Suprapubic skin (tissue), 4 donors: ENCODE measurements at regions not wholly inside any gene's neighbourhood (a gene's known extent, or its start where the extent isn't known, plus 50 kb on each side); places are given as distances from the start of the nearest gene placed in this dataset.
A peak's percentile ranks its signal among the peaks of the same experiment; 100 is the strongest.

Experiments
- DNase-seq, 2 donors: peaks; one replicate each; pipeline ENCODE4 v3.0.0-alpha.2; 2019; ENCODE audit warnings: low spot score in 2 of 2
- H3K27ac ChIP-seq: fragments of 200-600 bp; sonication (generic); one replicate; pipeline ENCODE4 v1.5.1; 2019
- H3K27me3 ChIP-seq: fragments of 200-600 bp; sonication (generic); one replicate; pipeline ENCODE4 v1.5.1; 2019
- H3K36me3 ChIP-seq: fragments of 200-600 bp; sonication (generic); one replicate; pipeline ENCODE4 v1.5.1; 2019
- H3K4me1 ChIP-seq: fragments of 200-600 bp; sonication (generic); one replicate; pipeline ENCODE4 v1.5.1; 2019
- H3K4me3 ChIP-seq: fragments of 200-600 bp; sonication (generic); one replicate; pipeline ENCODE4 v1.5.1; 2019; ENCODE audit warnings: mild to moderate bottlenecking
- H3K9me3 ChIP-seq: fragments of 200-600 bp; sonication (generic); one replicate; pipeline ENCODE4 v1.5.1; 2019
- CTCF ChIP-seq, 2 donors: fragments of 200-600 bp in 1 of 2; fragments of 450-650 bp in 1 of 2; sonication (generic) in 1 of 2; IDR thresholded peaks; one replicate each; pipeline ENCODE4 v1.5.1; 2016 to 2019; ENCODE audit warnings: antibody characterized with exemption in 2 of 2, mild to moderate bottlenecking in 1 of 2, moderate library complexity in 1 of 2
- EP300 ChIP-seq: sonication (generic); formaldehyde crosslinking; IDR thresholded peaks from one replicate; pipeline ENCODE4 v1.6.1; 2017; ENCODE audit warnings: antibody characterized with exemption
- POLR2A ChIP-seq, 2 donors: fragments of 450-650 bp; IDR thresholded peaks; one replicate each; pipeline ENCODE4 v1.6.1; 2017; ENCODE audit warnings: antibody characterized with exemption in 2 of 2, mild to moderate bottlenecking in 2 of 2, moderate library complexity in 2 of 2
- POLR2AphosphoS5 ChIP-seq, 3 donors: sonication (generic); formaldehyde crosslinking; IDR thresholded peaks; one replicate each; pipeline ENCODE4 v1.6.1; 2017; ENCODE audit warnings: antibody characterized with exemption in 3 of 3
- WGBS: methylation state at CpG from one replicate; pipeline ENCODE4 v1.1.5; 2018; 5-methylcytosine and 5-hydroxymethylcytosine counted together

- TF ChIP-seq POLR2A (IDR thresholded peaks at IDR 0.05) (no peak), POLR2AphosphoS5 (IDR thresholded peaks at IDR 0.05) (no peak), CTCF (IDR thresholded peaks at IDR 0.05) (no peak), EP300 (no peak)
- WGBS, result 86% methylated on average over 12 of the region's 23 CpGs
- DNase-seq, result peak; percentile 22 to 68
- Histone ChIP-seq H3K27ac (no peak overlapping the region), H3K27me3 (peaks cover 16% of the 10 kb centered on the region), H3K4me1 (no peaks in the 10 kb centered on the region), H3K9me3 (no peaks in the 10 kb centered on the region), H3K36me3 (no peaks in the 10 kb centered on the region), H3K4me3 (no peak overlapping the region)
Measured at GRCh38 chr10:130741901-130742855, 569.3 kb downstream of the TCERG1L start.

- Histone ChIP-seq H3K27ac (no peak overlapping the region), H3K27me3 (peaks cover 16% of the 10 kb centered on the region), H3K4me3 (no peak overlapping the region), H3K9me3 (no peaks in the 10 kb centered on the region), H3K4me1 (no peaks in the 10 kb centered on the region), H3K36me3 (no peaks in the 10 kb centered on the region)
- 69% methylated on average over 16 of the region's 16 CpGs for whole genome bisulfite sequencing
- TF ChIP-seq CTCF (IDR thresholded peaks at IDR 0.05) (no peak), EP300 (no peak), POLR2A (IDR thresholded peaks at IDR 0.05) (no peak), POLR2AphosphoS5 (IDR thresholded peaks at IDR 0.05) (no peak)
- DNase-seq, result peak; percentile 29 to 69
Measured at GRCh38 chr10:130742941-130743675, 568.4 kb downstream of the TCERG1L start.

- Histone ChIP-seq H3K27me3 (peaks cover 16% of the 10 kb centered on the region), H3K4me1 (no peaks in the 10 kb centered on the region), H3K9me3 (no peaks in the 10 kb centered on the region), H3K36me3 (no peaks in the 10 kb centered on the region), H3K27ac (no peak overlapping the region), H3K4me3 (no peak overlapping the region)
- WGBS, result 83% methylated on average over 6 of the region's 10 CpGs
- DNase-seq, result peak; percentile 42 to 59
- TF ChIP-seq EP300, result no peak
- no peak for TF ChIP-seq POLR2A (IDR thresholded peaks at IDR 0.05)
- TF ChIP-seq CTCF (IDR thresholded peaks at IDR 0.05), result no peak
- TF ChIP-seq POLR2AphosphoS5 (IDR thresholded peaks at IDR 0.05), result no peak
Measured at GRCh38 chr10:130743751-130744271, 567.7 kb downstream of the TCERG1L start.

- DNase-seq, result peak; percentile 21 to 62
- Histone ChIP-seq H3K9me3 (no peaks in the 10 kb centered on the region), H3K27me3 (peaks cover 16% of the 10 kb centered on the region), H3K4me1 (no peaks in the 10 kb centered on the region), H3K27ac (no peak overlapping the region), H3K4me3 (no peak overlapping the region), H3K36me3 (no peaks in the 10 kb centered on the region)
- TF ChIP-seq POLR2A (IDR thresholded peaks at IDR 0.05) (no peak), POLR2AphosphoS5 (IDR thresholded peaks at IDR 0.05) (no peak), CTCF (IDR thresholded peaks at IDR 0.05) (no peak), EP300 (no peak)
- WGBS, result 58% methylated on average over 8 of the region's 8 CpGs
Measured at GRCh38 chr10:130744631-130745030, 566.9 kb downstream of the TCERG1L start.

- DNase-seq, result peak; percentile 3 to 47
- Histone ChIP-seq H3K36me3 (no peaks in the 10 kb centered on the region), H3K4me3 (no peak overlapping the region), H3K27me3 (peaks cover 16% of the 10 kb centered on the region), H3K4me1 (no peaks in the 10 kb centered on the region), H3K9me3 (no peaks in the 10 kb centered on the region), H3K27ac (no peak overlapping the region)
- WGBS, result 61% methylated on average over 5 of the region's 5 CpGs
- TF ChIP-seq POLR2A (IDR thresholded peaks at IDR 0.05) (no peak), EP300 (no peak)
Measured at GRCh38 chr10:130745251-130745650, 566.3 kb downstream of the TCERG1L start.
